ENCODE measurements at regions not wholly inside any gene's neighbourhood (a gene's known extent, or its start where the extent isn't known, plus 50 kb on each side); places are given as distances from the start of the nearest gene placed in this dataset.
"Not testable (repeated sequence)": the region's sequence is repeated elsewhere in the genome, so short reads cannot be mapped to it uniquely, and the experiment has no call there.

- not testable (repeated sequence) for ATAC-seq; DNase-seq (ENCODE audit: low spot score)
Measured at GRCh38 chr11:25486338-25486737, 845.6 kb upstream of the ANO3 start.

- ATAC-seq; DNase-seq (ENCODE audit: low spot score): not testable (repeated sequence)
Measured at GRCh38 chr11:25488176-25488575, 843.8 kb upstream of the ANO3 start.

DNA sequence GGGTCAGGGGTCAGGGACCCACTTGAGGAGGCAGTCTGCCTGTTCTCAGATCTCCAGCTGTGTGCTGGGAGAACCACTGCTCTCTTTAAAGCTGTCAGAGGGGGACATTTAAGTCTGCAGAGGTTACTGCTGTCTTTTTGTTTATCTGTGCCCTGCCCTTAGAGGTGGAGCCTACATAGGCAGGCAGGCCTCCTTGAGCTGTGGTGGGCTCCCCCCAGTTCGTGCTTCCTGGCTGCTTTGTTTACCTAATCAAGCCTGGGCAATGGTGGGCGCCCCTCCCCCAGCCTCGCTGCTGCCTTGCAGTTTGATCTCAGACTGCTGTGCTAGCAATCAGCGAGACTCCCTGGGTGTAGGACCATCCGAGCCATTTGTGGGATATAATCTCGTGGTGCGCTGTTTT is 830.5 kb upstream of the ANO3 start:
- not testable (repeated sequence) for ATAC-seq; DNase-seq (ENCODE audit: low spot score)

- DNase-seq (ENCODE audit: low spot score) (no peak), ATAC-seq (no peak)
Measured at GRCh38 chr11:25515576-25515975, 816.4 kb upstream of the ANO3 start.

- DNase-seq (ENCODE audit: low spot score) (no peak), ATAC-seq (no peak)
Measured at GRCh38 chr11:25520459-25520858, 811.5 kb upstream of the ANO3 start.

GRCh38 chr11:25527841-25528240 is 804.1 kb upstream of the ANO3 start:
- ATAC-seq = no peak
- DNase-seq (ENCODE audit: low spot score) = no peak

DNA sequence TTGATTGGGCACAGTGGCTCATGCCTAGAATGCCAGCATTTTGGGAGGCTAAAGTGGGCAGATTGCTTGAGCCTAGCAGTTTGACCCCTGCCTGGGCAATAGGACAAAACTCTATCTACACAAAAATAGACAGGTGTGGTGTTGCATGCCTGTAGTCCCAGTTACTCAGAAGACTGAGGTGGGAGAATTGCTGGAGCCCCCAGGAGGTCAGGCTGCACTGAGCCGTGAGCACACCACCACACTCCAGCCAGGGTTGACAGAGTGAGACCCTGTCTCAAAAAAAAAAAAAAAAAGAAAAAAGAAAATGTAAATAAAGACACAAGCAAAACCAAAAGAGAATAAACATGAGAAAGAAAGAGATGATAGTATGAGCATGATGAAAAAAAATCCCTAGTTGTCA is 802.4 kb upstream of the ANO3 start:
- DNase-seq (ENCODE audit: low spot score) = no peak
- no peak for ATAC-seq

DNA sequence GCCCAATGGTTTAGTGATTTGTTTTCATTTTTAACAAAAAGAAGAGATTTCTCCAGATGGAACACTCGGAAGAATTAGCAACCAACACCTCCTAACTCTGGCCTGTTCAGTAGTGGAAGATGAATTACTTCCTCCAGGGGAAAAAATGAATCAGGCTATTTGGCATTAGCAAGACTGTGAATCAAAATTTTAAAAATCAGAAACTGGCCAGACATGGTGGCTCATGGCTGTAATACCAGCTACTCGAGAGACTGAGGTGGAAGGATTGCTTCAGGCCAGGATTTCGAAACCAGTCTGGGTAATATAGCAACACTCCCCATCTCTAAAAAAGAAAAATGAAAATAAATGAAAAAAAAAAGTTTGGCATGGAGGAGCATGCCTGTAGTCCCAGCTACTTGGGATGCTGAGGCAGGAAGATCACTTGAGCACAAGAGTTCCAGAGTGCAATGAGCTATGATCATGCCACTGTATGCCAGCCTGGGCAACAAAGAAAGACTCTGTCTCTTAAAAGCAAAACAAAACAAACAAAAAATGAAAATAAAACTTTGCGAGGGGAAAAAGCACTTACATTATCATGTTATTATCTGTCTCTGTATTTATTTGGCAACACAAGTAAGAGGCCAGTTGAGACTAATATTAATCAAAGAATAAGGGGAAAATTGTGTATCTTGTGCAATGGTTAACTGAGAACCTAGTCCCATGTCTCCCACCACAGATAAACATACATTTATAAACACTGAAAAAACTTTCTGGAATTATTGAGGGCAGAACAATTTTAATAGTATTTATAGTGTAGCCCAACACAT is 796.3 kb upstream of the ANO3 start:
- no peak for ATAC-seq
- DNase-seq (ENCODE audit: low spot score) = no peak

DNA sequence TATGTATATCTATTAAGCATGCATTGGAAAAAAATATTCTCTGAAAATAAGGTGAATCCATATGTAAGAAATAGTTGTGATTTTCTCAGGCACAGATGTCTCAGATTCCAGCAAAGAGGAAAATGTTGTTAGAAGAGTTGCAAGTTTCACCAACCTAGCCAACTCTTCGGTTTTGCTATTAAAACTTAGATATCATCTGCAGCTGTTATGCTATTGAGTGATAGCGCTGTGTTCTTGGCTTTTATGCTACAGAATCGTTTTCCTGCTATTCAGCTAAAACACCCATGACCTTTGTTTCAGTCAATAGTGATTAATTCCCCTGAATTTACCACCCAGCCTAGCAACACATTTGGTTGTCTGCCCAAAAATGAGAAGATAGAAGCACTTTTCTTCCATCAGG is 795.6 kb upstream of the ANO3 start:
- ATAC-seq (no peak), DNase-seq (ENCODE audit: low spot score) (no peak)

GRCh38 chr11:25537393-25537792 is 794.5 kb upstream of the ANO3 start:
- ATAC-seq = no peak
- DNase-seq (ENCODE audit: low spot score) = no peak

DNA sequence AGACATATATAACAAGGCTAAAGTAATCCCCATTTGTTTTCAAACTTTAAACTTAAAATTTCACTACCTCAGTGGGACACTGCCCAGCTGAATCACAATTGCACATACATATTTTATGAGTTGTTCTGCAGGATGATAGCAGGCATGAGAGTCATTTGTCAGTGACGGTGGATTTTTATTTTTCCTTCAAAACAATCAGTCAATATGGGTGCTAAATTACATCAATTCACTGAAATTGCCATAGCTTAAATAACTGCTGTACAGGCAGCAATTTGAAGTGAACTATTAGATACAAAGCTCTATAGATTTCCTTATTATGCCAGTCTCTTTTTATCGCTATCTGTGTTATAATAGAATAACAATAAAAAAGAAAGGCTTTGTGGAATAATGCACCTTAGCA is 784.6 kb upstream of the ANO3 start:
- DNase-seq (ENCODE audit: low spot score) = no peak
- ATAC-seq = no peak

GRCh38 chr11:25562417-25562816 is 769.5 kb upstream of the ANO3 start:
- DNase-seq (ENCODE audit: low spot score) (no peak), ATAC-seq (no peak)

GRCh38 chr11:25565846-25566245 is 766.1 kb upstream of the ANO3 start:
- no peak for DNase-seq (ENCODE audit: low spot score)

GRCh38 chr11:25566298-25567200 is 765.4 kb upstream of the ANO3 start:
- ATAC-seq (peak; percentile 68), DNase-seq (ENCODE audit: low spot score) (no peak)

More at GRCh38 chr11:25565846-25566245, 766.1 kb upstream of the ANO3 start:
- ATAC-seq = no peak

GRCh38 chr11:25576320-25576719 is 755.6 kb upstream of the ANO3 start:
- DNase-seq (ENCODE audit: low spot score) (no peak), ATAC-seq (no peak)

- not testable (repeated sequence) for DNase-seq (ENCODE audit: low spot score); ATAC-seq
Measured at GRCh38 chr11:25579554-25579953, 752.4 kb upstream of the ANO3 start.

DNA sequence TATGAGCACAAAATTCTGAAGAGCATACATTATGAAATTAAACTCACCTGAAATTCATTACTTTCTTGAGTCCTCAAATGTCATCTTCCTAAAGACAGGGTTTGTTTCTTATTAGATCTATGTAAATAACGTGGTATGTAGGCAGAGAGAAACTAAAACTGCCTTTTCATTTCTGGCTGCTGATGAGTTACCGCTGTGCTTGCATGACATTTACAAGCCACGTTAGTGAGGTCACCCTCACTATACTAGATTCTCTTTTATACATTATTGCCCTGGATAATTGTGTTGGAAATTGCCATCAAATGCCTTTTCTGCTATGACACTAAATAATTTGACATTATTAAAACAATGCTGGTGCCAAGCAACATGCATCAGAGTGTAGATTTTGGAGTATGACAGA is 748.3 kb upstream of the ANO3 start:
- ATAC-seq = no peak
- DNase-seq (ENCODE audit: low spot score) = no peak

GRCh38 chr11:25587496-25587895 is 744.4 kb upstream of the ANO3 start:
- no peak for ATAC-seq
- no peak for DNase-seq (ENCODE audit: low spot score)

DNA sequence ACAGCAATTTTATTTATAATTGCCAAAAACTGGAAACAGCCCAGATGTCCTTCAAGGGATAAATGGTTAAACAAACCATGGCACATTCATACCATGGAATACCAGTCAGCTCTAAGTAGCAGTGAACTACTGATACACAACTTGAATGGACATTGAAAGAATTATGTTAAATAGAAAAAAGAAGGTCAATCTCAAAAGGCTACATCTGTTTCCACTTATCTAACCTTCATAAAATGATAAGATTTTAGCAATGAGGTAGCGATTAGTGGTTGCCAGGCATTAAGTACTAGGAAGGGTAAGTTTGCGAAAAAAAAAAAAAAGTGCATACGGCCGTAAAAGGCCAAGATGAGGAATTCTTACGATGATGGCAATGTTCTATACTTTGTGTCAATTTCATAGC is 738.7 kb upstream of the ANO3 start:
- DNase-seq (ENCODE audit: low spot score) = no peak
- no peak for ATAC-seq

DNA sequence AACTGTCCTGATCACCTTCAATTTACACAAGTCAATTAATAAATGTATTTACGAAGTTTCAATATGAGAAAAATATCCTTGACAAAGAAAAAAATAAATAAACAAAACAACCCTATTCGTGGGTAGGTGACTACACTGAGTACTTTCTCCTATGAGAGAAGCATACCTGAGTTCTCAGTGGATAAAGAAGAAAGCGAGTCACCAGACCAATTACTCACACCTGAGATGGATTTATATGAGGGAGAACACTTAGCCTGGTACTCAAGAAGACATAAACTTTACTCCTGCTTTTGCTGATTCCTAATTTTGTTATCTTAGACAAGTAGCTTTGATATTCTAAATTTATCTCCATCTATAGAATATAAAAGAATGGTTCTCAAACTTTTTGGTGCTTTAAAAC is 735.2 kb upstream of the ANO3 start:
- DNase-seq (ENCODE audit: low spot score) (no peak), ATAC-seq (no peak)

- no peak for DNase-seq (ENCODE audit: low spot score)
- ATAC-seq = no peak
Measured at GRCh38 chr11:25597696-25598095, 734.2 kb upstream of the ANO3 start.

DNA sequence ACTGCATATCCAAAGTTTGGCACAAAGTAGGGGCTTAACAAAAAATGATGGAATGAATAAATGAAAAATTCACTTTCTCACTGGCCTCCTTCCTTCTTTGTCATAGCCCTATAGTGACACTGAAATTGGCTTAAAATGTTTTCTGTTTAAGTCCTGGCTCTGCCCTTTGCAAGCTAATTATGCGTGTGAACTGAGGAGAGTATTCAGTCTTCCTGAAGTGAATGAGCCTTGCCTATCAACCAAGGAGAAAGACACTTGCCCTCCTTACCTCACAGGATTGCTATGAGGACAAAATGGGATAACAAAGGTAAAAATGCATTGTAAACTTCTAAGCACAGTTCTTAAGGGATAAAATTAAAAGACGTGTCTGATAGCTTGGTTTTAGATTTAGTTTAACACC is 729.8 kb upstream of the ANO3 start:
- DNase-seq (ENCODE audit: low spot score) = no peak
- ATAC-seq = no peak

Measured in left lobe of liver (tissue), 2 donors.